Thyroid gland (tissue), 4 donors: ENCODE measurements at regions not wholly inside any gene's neighbourhood (a gene's known extent, or its start where the extent isn't known, plus 50 kb on each side); places are given as distances from the start of the nearest gene placed in this dataset.

Source experiments
- DNase-seq, 2 donors: peaks; one replicate each; pipeline ENCODE4 v3.0.0-alpha.2; 2019
- H3K27ac ChIP-seq, 3 donors: fragments of 200-600 bp; sonication (generic); 1 replicate in 2 of 3; 2 replicates in 1 of 3; pipeline ENCODE4 v1.5.1; 2016 to 2019; ENCODE audit warnings: mild to moderate bottlenecking in 1 of 3, moderate library complexity in 1 of 3
- H3K27me3 ChIP-seq: fragments of 200-600 bp; sonication (generic); one replicate; pipeline ENCODE4 v1.5.1; 2019
- H3K36me3 ChIP-seq, 2 donors: fragments of 200-600 bp; sonication (generic); one replicate each; pipeline ENCODE4 v1.5.1; 2016 to 2019
- H3K4me1 ChIP-seq, 2 donors: fragments of 200-600 bp; sonication (generic); one replicate each; pipeline ENCODE4 v1.5.1; 2017 to 2019
- H3K4me3 ChIP-seq, 3 donors: fragments of 200-600 bp; sonication (generic); replicated peaks in 1 of 3; 1 replicate in 2 of 3; 2 replicates in 1 of 3; pipeline ENCODE4 v1.5.1; 2016; ENCODE audit warnings: mild to moderate bottlenecking in 1 of 3
- H3K9me3 ChIP-seq: fragments of 200-600 bp; sonication (generic); one replicate; pipeline ENCODE4 v1.5.1; 2017
- POLR2A ChIP-seq, 2 donors: fragments of 450-650 bp; IDR thresholded peaks; one replicate each; pipeline ENCODE4 v1.6.1; 2017; ENCODE audit warnings: antibody characterized with exemption in 2 of 2, mild to moderate bottlenecking in 2 of 2, moderate library complexity in 1 of 2
- WGBS, 2 donors: methylation state at CpG; one replicate each; pipeline ENCODE4 v1.1.5; 2017; 5-methylcytosine and 5-hydroxymethylcytosine counted together
- intact Hi-C: fragments of 100-400 bp; cut with DNase I; formaldehyde crosslinking; loops from one replicate; pipeline ENCODE4 v1.15.1; 2023
- TF ChIP-seq, protein P1 (sequence below), 6 experiments: fragments of 200-600 bp in 3 of 6; fragments of 450-650 bp in 3 of 6; sonication (generic) in 3 of 6; IDR thresholded peaks; one replicate each; pipeline ENCODE4 v1.5.1; 2016 to 2019; ENCODE audit warnings: antibody characterized with exemption in 6 of 6, mild to moderate bottlenecking in 2 of 6, inconsistent platforms in 1 of 6, moderate library complexity in 1 of 6

DNA sequence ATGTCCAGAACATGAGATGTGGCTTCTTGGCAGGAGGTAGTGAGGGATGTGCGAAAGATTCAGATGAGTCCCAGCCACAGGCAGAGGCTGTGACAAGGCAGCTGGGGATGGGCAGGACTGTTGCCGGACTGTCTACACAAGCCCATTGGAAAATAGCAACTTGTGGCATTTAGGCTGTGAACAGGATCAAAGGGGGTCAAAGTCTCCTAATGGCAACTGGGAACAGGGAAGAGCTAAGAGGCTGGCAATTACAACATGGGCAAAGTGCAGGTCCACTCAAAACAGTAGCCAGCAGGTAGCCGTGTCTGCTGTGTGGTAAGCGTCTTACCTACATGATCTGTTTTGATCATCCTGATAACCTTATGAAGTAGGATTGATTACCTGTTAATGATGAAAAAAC, 254.2 kb upstream of the ZNF32 start:
- Histone ChIP-seq H3K4me3 (no peak overlapping the region), H3K4me1 (peaks cover 0 to 11% of the 10 kb centered on the region in 2 donors), H3K27me3 (no peaks in the 10 kb centered on the region), H3K27ac (no peak overlapping the region), H3K9me3 (no peaks in the 10 kb centered on the region), H3K36me3 (no peaks in the 10 kb centered on the region)
- TF ChIP-seq, protein P1, sequence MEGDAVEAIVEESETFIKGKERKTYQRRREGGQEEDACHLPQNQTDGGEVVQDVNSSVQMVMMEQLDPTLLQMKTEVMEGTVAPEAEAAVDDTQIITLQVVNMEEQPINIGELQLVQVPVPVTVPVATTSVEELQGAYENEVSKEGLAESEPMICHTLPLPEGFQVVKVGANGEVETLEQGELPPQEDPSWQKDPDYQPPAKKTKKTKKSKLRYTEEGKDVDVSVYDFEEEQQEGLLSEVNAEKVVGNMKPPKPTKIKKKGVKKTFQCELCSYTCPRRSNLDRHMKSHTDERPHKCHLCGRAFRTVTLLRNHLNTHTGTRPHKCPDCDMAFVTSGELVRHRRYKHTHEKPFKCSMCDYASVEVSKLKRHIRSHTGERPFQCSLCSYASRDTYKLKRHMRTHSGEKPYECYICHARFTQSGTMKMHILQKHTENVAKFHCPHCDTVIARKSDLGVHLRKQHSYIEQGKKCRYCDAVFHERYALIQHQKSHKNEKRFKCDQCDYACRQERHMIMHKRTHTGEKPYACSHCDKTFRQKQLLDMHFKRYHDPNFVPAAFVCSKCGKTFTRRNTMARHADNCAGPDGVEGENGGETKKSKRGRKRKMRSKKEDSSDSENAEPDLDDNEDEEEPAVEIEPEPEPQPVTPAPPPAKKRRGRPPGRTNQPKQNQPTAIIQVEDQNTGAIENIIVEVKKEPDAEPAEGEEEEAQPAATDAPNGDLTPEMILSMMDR (IDR thresholded peaks at IDR 0.05), result no peak
- no peak for TF ChIP-seq POLR2A (IDR thresholded peaks at IDR 0.05)
- 92% methylated on average over 4 of the region's 4 CpGs for WGBS, 2 donors
- intact Hi-C loops, result no loop called here
- no peak for DNase-seq

- TF ChIP-seq, protein P1 (IDR thresholded peaks at IDR 0.05), result no peak
- no peak for TF ChIP-seq POLR2A (IDR thresholded peaks at IDR 0.05)
- Histone ChIP-seq H3K4me3 (no peak overlapping the region), H3K27ac (no peak overlapping the region), H3K27me3 (no peaks in the 10 kb centered on the region), H3K9me3 (no peaks in the 10 kb centered on the region), H3K4me1 (peaks cover 0 to 11% of the 10 kb centered on the region in 2 donors), H3K36me3 (no peaks in the 10 kb centered on the region)
- DNase-seq, result no peak
- intact Hi-C loops, result no loop called here
- WGBS, 2 donors, result 82 to 85% methylated on average over 9 of the region's 9 CpGs
Observed at GRCh38 chr10:43901744-43902504, 253.2 kb upstream of the ZNF32 start.

DNA sequence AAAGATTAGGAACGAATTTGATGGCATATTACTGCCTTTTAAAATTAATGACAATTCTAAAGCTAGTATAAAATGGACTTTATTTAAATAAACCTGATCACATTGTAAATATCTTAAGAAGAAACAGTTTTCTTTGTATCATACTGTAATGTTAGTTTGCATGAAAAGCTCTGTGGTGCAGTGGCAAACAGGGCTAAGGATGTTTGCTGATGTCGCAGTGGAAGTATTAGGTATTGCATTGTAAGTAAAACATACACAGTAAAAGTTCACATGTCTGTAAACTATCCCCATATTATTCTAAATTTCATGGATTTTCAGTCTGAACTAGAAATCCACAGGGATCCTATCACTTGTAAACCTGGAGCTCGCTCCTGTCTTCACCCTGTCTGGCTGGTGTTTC, 252.6 kb upstream of the ZNF32 start:
- intact Hi-C loops, result no loop called here
- 86 to 93% methylated on average over 3 of the region's 3 CpGs for WGBS, 2 donors
- Histone ChIP-seq H3K9me3 (no peaks in the 10 kb centered on the region), H3K4me3 (no peak overlapping the region), H3K27me3 (no peaks in the 10 kb centered on the region), H3K27ac (no peak overlapping the region), H3K36me3 (no peaks in the 10 kb centered on the region), H3K4me1 (peaks cover 0 to 5% of the 10 kb centered on the region in 2 donors)
- no peak for DNase-seq
- TF ChIP-seq, protein P1 (IDR thresholded peaks at IDR 0.05), result no peak
- TF ChIP-seq POLR2A (IDR thresholded peaks at IDR 0.05), result no peak

DNA sequence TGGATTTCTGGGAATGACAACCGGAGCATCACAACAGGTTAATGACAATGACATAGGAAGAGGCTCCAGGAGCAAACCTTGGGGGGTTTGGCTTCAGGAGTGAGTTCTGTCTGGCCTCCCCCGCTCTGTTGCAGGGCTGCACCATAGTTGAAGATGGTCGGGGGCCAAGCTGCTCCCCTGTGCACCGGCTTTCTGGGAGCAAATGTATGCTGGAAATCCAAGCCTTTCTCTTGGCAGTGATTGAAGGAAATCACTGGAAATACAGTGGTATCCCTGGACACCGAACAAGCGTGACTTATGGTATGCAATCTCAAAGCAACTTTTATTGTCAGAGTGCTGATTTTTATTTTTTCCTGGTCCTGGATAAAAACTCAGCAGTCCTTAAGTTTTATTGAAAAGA, 251.9 kb upstream of the ZNF32 start:
- H3K9me3 ChIP-seq, result no peaks in the 10 kb centered on the region
- no peak for TF ChIP-seq POLR2A (IDR thresholded peaks at IDR 0.05)
- TF ChIP-seq, protein P1 (IDR thresholded peaks at IDR 0.05), result no peak
- H3K36me3 ChIP-seq, result no peaks in the 10 kb centered on the region
- H3K27ac ChIP-seq, result no peak overlapping the region
- H3K4me3 ChIP-seq, result no peak overlapping the region
- no peak for DNase-seq
- H3K27me3 ChIP-seq, result no peaks in the 10 kb centered on the region
- H3K4me1 ChIP-seq, result no peaks in the 10 kb centered on the region
- intact Hi-C loops, result no loop called here
- WGBS, 2 donors, result 89 to 95% methylated on average over 6 of the region's 6 CpGs

GRCh38 chr10:43899224-43899959, 250.7 kb upstream of the ZNF32 start:
- DNase-seq, result no peak
- Histone ChIP-seq H3K27me3 (no peaks in the 10 kb centered on the region), H3K36me3 (no peaks in the 10 kb centered on the region), H3K9me3 (no peaks in the 10 kb centered on the region), H3K27ac (no peak overlapping the region), H3K4me1 (no peaks in the 10 kb centered on the region), H3K4me3 (no peak overlapping the region)
- intact Hi-C loops, result no loop called here
- WGBS, 2 donors, result 70 to 80% methylated on average over 4 to 6 of the region's 7 CpGs
- no peak for TF ChIP-seq POLR2A (IDR thresholded peaks at IDR 0.05)
- TF ChIP-seq, protein P1 (IDR thresholded peaks at IDR 0.05), result no peak
